HL-60 (cell line): ENCODE measurements at regions not wholly inside any gene's neighbourhood (a gene's known extent, or its start where the extent isn't known, plus 50 kb on each side); places are given as distances from the start of the nearest gene placed in this dataset.

Experiments used
- CTCF ChIP-seq: IDR thresholded peaks from one replicate; pipeline ENCODE4 v1.5.1; 2011; ENCODE audit warnings: low read length, control low read depth, inconsistent platforms; ENCODE audit not compliant: insufficient read depth
- GABPA ChIP-seq: IDR thresholded peaks from 2 replicates; pipeline ENCODE4 v1.6.1; 2012; ENCODE audit warnings: low read depth
- POLR2AphosphoS5 ChIP-seq: IDR thresholded peaks from 2 replicates; pipeline ENCODE4 v1.6.1; 2012; ENCODE audit warnings: low read depth

GRCh38 chr7:153566324-153566723, 485.9 kb upstream of the DPP6 start:
- TF ChIP-seq CTCF (no peak), POLR2AphosphoS5 (no peak), GABPA (no peak)
